Activated CD4-positive, alpha-beta T cell treated with anti-CD3 and anti-CD28 coated beads, Interleukin-2, amount 10 ng/mL, durations not matched to agents 24 days and 14 days (primary cell): ENCODE measurements at regions not wholly inside any gene's neighbourhood (a gene's known extent, or its start where the extent isn't known, plus 50 kb on each side); places are given as distances from the start of the nearest gene placed in this dataset.
"Not testable (repeated sequence)": the region's sequence is repeated elsewhere in the genome, so short reads cannot be mapped to it uniquely, and the experiment has no call there.

Source experiments
- DNase-seq: peaks from one replicate; pipeline ENCODE4 v3.0.0; 2022
- H3K27ac Mint-ChIP-seq: one replicate; pipeline ENCODE4 v1.8.0; 2022; ENCODE audit warnings: mild to moderate bottlenecking, mixed read lengths
- H3K27me3 Mint-ChIP-seq: one replicate; pipeline ENCODE4 v1.8.0; 2022; ENCODE audit warnings: mixed read lengths
- H3K36me3 Mint-ChIP-seq: one replicate; pipeline ENCODE4 v1.8.0; 2022; ENCODE audit warnings: low read depth, mild to moderate bottlenecking, mixed read lengths
- H3K4me1 Mint-ChIP-seq: one replicate; pipeline ENCODE4 v1.8.0; 2021; ENCODE audit warnings: mixed read lengths
- H3K4me3 Mint-ChIP-seq: one replicate; pipeline ENCODE4 v1.8.0; 2022; ENCODE audit warnings: mild to moderate bottlenecking, moderate library complexity, mixed read lengths
- H3K9me3 Mint-ChIP-seq: one replicate; pipeline ENCODE4 v1.8.0; 2021; ENCODE audit warnings: mixed read lengths
- intact Hi-C: fragments of 100-400 bp; cut with micrococcal nuclease; formaldehyde crosslinking; loops from one replicate; pipeline ENCODE4 v1.15.1; 2023

DNA sequence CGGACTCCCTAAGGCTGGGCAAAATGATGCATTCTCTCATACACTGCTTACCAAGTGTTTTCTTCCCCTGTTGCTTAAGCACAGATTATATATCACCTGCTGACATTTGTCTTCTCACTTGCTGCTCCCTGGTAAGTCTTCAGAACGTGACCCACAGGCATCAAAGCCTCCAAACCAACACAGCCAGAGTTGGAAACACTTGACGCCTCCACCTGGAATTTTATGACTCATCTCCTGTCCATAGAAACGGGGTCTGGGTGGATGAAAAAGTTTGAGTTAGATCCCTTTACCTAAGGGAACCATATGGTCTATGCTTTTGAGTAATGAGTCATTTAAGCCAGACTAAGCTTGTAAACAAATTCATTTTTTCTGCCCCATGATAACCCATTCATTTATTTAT is 251.6 kb downstream of the USP46 start:
- intact Hi-C loops = no loop called here
- no peaks in the 10 kb centered on the region for H3K27me3 Mint-ChIP-seq
- no peaks in the 10 kb centered on the region for H3K4me1 Mint-ChIP-seq
- peaks cover 3% of the 10 kb centered on the region for H3K9me3 Mint-ChIP-seq
- H3K4me3 Mint-ChIP-seq = no peak overlapping the region
- H3K27ac Mint-ChIP-seq = no peak overlapping the region
- H3K36me3 Mint-ChIP-seq = no peaks in the 10 kb centered on the region
- no peak for DNase-seq

DNA sequence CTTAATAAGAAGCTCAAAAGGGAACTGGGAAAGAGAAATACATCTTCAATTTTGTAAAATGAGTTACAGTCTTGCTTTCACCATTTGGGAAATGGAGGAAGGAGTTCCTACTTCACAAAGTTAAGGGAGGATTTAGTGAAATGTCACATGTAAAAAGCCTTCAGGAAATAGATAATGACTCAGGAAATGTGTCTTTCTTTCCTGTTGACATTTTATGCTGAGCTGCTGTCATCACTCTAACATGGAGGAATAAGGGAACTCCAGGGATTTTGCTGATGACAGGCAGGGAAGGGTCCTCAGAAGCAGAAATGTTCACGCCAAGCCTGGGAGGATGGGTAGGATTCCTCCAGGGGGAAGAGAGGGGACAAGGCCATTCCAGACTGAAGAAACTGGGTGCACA is 251.1 kb downstream of the USP46 start:
- no peaks in the 10 kb centered on the region for H3K36me3 Mint-ChIP-seq
- no peak overlapping the region for H3K27ac Mint-ChIP-seq
- intact Hi-C loops = no loop called here
- H3K27me3 Mint-ChIP-seq = no peaks in the 10 kb centered on the region
- no peak for DNase-seq
- H3K4me3 Mint-ChIP-seq = no peak overlapping the region
- no peaks in the 10 kb centered on the region for H3K4me1 Mint-ChIP-seq
- H3K9me3 Mint-ChIP-seq = peaks cover 3% of the 10 kb centered on the region

DNA sequence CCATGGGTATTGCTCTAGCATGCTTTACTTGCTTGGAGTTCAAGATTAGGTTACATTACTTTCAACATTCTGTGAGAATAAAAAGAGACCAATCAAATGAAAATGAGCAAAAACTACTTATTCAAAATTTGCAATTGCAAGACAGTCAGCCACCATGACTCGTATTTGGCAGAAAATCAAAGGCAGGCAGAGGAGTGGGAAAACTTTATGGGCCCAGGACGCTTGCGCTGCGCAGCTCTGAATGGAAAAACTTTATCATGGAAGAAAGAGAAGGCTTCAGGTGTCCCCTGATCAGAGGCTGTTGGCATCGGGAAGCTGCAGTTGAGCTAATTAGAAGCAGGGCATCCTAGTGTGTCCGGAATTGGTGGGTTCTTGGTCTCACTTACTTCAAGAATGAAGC is 250.6 kb downstream of the USP46 start:
- Mint-ChIP-seq H3K4me3 (no peak overlapping the region), H3K27me3 (no peaks in the 10 kb centered on the region), H3K36me3 (no peaks in the 10 kb centered on the region), H3K9me3 (peaks cover 3% of the 10 kb centered on the region), H3K27ac (no peak overlapping the region), H3K4me1 (no peaks in the 10 kb centered on the region)
- intact Hi-C loops = no loop called here
- no peak for DNase-seq

DNA sequence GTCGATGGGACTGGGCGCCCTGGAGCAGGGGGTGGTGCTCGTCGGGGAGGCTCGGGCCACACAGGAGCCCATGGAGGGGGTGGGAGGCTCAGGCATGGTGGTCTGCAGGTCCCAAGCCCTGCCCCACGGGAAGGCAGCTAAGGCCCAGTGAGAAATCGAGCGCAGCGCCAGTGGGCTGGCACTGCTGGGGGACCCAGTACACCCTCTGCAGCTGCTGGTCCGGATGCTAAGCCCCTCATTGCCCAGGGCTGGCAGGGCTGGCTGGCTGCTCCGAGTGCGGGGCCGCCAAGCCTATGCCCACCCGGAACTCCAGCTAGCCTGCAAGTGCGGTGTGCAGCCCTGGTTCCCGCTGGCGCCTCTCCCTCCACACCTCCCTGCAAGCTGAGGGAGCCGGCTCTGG is 249.3 kb downstream of the USP46 start:
- H3K4me3 Mint-ChIP-seq, intact Hi-C loops, H3K4me1 Mint-ChIP-seq, H3K9me3 Mint-ChIP-seq, H3K36me3 Mint-ChIP-seq, H3K27me3 Mint-ChIP-seq, H3K27ac Mint-ChIP-seq, DNase-seq: not testable (repeated sequence)

DNA sequence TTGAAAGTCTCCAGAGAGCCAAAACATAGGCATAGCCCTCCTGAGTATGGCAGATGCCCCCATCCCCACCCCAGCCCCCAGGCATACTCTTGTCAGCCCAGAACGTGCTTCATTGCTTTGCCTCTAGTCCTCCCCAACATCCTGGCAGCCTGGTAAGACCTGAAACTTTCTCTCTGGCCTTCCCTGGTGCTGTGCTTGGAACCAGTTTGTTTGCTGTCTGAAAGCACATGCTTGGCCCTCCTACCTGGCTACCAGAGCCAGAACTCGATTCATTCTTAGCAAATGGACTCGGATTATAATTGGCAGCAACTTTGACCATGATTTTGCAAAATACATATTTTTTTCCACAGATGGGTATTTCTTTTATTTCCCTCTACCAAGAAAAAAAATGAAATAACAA is 248.1 kb downstream of the USP46 start:
- Mint-ChIP-seq H3K4me1 (no peaks in the 10 kb centered on the region), H3K9me3 (peaks cover 3% of the 10 kb centered on the region), H3K27me3 (no peaks in the 10 kb centered on the region), H3K4me3 (no peak overlapping the region), H3K36me3 (no peaks in the 10 kb centered on the region), H3K27ac (no peak overlapping the region)
- intact Hi-C loops = no loop called here
- no peak for DNase-seq

DNA sequence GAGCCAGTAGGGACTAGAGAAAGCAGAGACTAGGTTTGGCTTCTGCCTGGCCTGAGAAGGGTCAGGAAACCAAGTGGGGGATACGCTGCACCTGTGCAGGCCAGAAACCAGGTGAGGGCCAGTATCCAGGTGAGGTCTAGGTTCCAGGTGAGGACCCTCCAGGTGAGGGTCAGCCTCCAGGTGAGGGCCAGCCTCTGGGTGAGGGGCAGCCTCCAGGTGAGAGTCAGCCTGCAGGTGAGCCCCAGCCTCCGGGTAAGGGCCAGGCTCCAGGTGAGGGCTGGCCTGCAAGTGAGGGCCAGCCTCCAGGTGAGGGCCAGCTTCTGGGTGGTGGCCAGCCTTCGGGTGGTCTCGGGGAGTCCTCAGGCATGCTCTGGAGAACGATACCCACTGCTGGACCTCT is 238.8 kb downstream of the USP46 start:
- Mint-ChIP-seq H3K4me1 (no peaks in the 10 kb centered on the region), H3K4me3 (no peak overlapping the region), H3K27ac (no peak overlapping the region), H3K27me3 (no peaks in the 10 kb centered on the region), H3K36me3 (no peaks in the 10 kb centered on the region), H3K9me3 (no peaks in the 10 kb centered on the region)
- DNase-seq = no peak
- intact Hi-C loops = no loop called here

DNA sequence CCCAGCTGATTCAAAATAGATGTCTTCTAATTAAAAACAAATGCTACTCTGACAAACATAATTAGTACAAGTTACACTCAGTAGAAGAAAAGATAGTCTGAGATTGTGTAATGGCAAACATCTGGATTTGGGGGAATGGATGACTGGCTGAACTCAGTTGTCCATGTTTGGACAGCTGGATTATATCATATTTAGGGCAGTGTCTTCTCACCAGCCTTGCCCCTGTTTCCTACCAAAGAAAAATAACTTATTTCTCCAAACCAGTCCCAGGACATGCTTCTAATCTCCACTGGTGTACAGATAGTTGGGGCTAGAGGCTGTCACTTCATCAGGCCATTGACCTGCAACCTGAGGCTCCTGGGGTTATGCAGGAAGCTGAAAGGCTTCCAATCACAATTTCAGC is 237.3 kb downstream of the USP46 start:
- no peaks in the 10 kb centered on the region for H3K36me3 Mint-ChIP-seq
- H3K4me1 Mint-ChIP-seq = no peaks in the 10 kb centered on the region
- no peaks in the 10 kb centered on the region for H3K27me3 Mint-ChIP-seq
- no peaks in the 10 kb centered on the region for H3K9me3 Mint-ChIP-seq
- H3K27ac Mint-ChIP-seq = no peak overlapping the region
- no peak for DNase-seq
- intact Hi-C loops = no loop called here
- H3K4me3 Mint-ChIP-seq = no peak overlapping the region

DNA sequence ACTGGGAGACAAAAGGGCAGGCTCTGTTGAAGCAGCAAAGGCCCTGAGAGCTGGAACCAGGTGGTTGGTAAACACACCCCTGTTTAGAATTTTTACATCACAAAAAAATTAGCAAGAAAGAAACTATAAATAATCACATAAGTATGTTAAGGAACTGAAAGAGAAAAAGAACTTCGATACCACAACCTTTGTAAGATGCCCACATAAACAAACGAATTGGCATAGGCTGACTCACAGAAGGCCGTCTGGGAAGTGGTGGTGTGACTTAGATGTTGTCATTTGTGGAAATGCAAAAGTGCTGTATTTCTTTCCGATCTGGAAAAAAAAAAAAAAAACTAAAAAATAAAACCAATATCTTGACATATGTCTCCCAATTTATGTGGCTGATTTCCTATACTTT is 235.1 kb downstream of the USP46 start:
- no peak overlapping the region for H3K4me3 Mint-ChIP-seq
- intact Hi-C loops = no loop called here
- DNase-seq = no peak
- no peaks in the 10 kb centered on the region for H3K9me3 Mint-ChIP-seq
- H3K36me3 Mint-ChIP-seq = no peaks in the 10 kb centered on the region
- no peaks in the 10 kb centered on the region for H3K27me3 Mint-ChIP-seq
- no peaks in the 10 kb centered on the region for H3K4me1 Mint-ChIP-seq
- H3K27ac Mint-ChIP-seq = no peak overlapping the region

DNA sequence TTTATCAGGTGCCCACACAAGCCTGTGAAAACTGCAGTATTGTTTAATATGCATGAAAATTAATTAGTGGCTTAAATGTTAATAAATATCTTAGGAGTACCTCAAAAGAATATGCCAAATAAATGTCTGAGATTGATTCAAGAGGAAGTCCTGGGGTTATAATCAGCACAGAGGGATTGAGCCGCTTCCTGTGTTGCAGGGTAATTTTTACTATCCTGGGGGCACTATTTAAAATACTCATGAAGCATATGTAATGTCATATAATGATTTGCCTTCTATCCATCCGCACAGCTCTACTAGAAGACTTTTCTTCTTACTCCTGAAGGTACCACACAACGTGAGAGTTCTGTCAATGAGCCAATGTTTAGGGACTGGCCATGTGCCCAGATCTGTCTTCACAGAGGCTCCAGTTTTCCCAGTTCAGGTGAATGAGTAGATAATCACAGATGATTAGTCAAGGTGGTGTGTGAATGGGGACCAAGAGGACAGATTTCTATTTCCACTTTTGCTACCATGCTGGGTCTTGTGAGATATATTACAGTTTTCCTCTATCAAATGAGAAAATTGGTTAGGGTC is 233.3 kb downstream of the USP46 start:
- H3K36me3 Mint-ChIP-seq = no peaks in the 10 kb centered on the region
- intact Hi-C loops = no loop called here
- H3K27me3 Mint-ChIP-seq = no peaks in the 10 kb centered on the region
- no peak for DNase-seq
- H3K4me1 Mint-ChIP-seq = no peaks in the 10 kb centered on the region
- H3K9me3 Mint-ChIP-seq = no peaks in the 10 kb centered on the region
- H3K4me3 Mint-ChIP-seq = no peak overlapping the region
- no peak overlapping the region for H3K27ac Mint-ChIP-seq

DNA sequence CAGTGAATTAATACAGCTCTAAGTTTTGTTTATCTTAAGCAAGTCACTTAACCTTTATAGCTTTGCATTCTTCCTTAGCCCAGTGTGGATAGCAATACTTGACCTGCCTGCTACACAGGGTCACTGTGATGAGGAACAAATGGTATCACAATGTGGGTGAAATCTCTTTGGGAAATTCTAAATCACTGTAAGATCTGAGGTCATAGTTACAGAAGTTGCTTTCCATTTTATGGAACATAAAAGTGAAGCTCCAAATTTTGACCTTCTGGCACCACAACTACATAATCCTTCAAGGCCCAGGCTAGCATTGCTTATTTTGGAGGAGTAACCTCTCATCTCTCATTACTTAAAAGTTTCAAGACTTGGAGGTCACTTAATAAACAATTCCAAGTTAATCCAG is 227.7 kb downstream of the USP46 start:
- DNase-seq = no peak
- no peak overlapping the region for H3K4me3 Mint-ChIP-seq
- no peaks in the 10 kb centered on the region for H3K36me3 Mint-ChIP-seq
- H3K27ac Mint-ChIP-seq = no peak overlapping the region
- H3K4me1 Mint-ChIP-seq = no peaks in the 10 kb centered on the region
- H3K27me3 Mint-ChIP-seq = no peaks in the 10 kb centered on the region
- intact Hi-C loops = no loop called here
- H3K9me3 Mint-ChIP-seq = no peaks in the 10 kb centered on the region

DNA sequence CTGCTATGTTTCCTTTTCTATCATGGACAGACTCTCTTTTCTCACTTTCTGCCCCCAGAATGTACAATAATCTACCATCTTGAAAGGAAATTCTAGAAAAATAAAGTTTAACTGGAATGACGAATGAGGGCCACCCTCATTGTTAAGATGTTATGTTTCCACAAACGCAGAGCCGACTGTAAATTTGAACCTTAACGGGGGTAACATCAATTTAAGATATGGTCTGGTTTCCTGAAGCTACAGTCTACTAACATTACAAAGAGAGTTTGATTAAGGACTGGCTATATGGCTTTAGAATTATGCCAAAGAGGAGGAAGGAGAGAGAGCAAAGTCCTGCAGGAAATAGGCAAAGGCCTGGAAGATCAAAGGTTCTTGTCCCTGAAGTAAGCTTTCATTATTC is 227.2 kb downstream of the USP46 start:
- intact Hi-C loops = no loop called here
- DNase-seq = no peak
- no peak overlapping the region for H3K27ac Mint-ChIP-seq
- H3K9me3 Mint-ChIP-seq = no peaks in the 10 kb centered on the region
- no peaks in the 10 kb centered on the region for H3K27me3 Mint-ChIP-seq
- no peaks in the 10 kb centered on the region for H3K36me3 Mint-ChIP-seq
- H3K4me3 Mint-ChIP-seq = no peak overlapping the region
- no peaks in the 10 kb centered on the region for H3K4me1 Mint-ChIP-seq

DNA sequence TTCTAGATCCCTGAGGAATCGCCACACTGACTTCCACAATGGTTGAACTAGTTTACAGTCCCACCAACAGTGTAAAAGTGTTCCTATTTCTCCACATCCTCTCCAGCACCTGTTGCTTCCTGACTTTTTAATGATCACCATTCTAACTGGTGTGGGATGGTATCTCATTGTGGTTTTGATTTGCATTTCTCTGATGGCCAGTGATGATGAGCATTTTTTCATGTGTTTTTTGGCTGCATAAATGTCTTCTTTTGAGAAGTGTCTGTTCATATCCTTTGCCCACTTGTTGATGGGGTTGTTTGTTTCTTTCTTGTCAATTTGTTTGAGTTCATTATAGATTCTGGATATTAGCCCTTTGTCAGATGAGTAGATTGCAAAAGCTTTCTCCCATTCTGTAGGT is 216.6 kb downstream of the USP46 start:
- H3K9me3 Mint-ChIP-seq, H3K4me3 Mint-ChIP-seq, H3K4me1 Mint-ChIP-seq, H3K27ac Mint-ChIP-seq, H3K27me3 Mint-ChIP-seq, intact Hi-C loops, DNase-seq, H3K36me3 Mint-ChIP-seq: not testable (repeated sequence)

DNA sequence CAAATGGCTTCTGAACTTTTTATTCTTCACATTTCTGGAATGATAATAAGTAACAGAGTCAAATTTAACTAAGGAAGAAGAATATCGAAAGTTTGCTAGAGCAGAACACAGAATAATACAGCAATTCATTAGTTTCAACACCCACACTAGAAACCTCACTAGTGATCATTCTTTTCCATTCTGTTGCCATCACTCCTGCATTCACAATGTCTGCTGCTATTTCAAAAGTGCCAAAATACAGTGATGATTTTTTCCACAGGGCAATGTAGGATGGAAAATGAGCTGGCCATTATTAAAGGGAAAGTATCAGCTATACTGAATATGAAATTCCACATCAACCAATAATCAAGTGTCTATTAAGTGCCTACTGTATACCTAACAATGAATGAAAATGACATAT is 186.7 kb downstream of the USP46 start:
- Mint-ChIP-seq H3K9me3 (no peaks in the 10 kb centered on the region), H3K27ac (no peak overlapping the region), H3K4me1 (no peaks in the 10 kb centered on the region), H3K4me3 (no peak overlapping the region), H3K36me3 (no peaks in the 10 kb centered on the region), H3K27me3 (no peaks in the 10 kb centered on the region)
- DNase-seq = no peak
- intact Hi-C loops = no loop called here

DNA sequence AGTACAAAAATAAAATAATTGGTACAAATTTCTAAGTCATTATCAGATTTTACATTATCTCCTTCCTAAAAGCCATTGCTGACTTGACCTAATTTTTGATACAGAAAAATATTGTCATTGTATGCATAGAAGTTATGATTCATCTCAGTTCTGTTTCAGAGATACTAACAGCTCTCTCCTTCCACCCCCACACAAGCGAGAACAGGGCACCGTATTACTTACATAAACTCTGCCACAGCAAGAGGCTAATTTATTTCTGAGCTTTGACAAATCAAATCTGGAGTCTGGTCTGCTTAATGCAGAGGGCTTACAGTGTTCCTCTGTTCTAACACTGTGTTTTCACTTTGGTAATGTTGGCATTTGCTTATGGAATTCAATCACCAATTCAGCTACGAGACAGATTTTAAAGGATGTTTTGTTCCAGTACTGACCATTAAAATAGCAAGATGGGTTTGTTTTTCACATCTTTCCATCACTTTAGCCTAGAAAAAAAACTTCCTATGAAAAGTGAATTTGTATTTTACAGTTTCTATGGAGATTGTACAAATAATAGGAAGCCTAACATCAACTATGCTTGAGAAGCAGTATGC is 181.8 kb downstream of the USP46 start:
- no peaks in the 10 kb centered on the region for H3K36me3 Mint-ChIP-seq
- no peaks in the 10 kb centered on the region for H3K9me3 Mint-ChIP-seq
- intact Hi-C loops = no loop called here
- no peak overlapping the region for H3K27ac Mint-ChIP-seq
- H3K4me1 Mint-ChIP-seq = no peaks in the 10 kb centered on the region
- H3K4me3 Mint-ChIP-seq = no peak overlapping the region
- no peaks in the 10 kb centered on the region for H3K27me3 Mint-ChIP-seq
- DNase-seq = no peak

DNA sequence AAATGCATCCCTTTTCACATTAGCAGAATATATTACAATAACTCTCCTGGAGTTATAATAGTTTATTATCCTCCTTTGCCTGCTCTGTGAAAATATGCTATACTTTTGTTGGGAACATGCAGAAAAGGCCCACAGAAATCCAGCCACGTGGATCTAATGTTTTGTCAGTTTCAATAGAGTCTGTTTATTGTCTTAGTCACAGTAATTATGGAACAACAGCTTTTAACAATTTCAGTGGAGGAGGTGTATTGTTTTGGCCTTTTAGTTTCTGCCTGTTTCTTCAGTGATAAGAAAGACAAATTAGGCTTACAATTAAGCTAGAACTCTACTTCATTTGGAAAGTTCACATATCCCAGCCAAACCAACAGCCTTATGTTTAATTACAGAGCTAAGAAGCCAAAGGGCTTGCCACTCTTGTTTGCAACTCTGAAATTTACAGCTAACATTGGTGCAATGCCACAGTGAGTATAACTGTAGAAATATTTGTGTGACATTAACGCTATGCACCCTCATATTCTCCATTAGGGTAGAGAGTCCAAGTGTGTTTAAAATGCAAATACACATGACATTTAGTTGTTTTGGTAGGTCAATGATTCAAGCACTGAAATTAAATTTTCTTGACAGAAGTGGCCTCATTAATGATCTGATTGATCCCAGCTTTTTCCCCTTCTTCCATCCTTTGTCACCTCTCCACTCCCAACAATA is 175.8 kb downstream of the USP46 start:
- Mint-ChIP-seq H3K27me3 (peaks cover 2% of the 10 kb centered on the region), H3K4me3 (no peak overlapping the region), H3K4me1 (no peaks in the 10 kb centered on the region), H3K27ac (no peak overlapping the region), H3K36me3 (no peaks in the 10 kb centered on the region), H3K9me3 (no peaks in the 10 kb centered on the region)
- intact Hi-C loops = no loop called here
- DNase-seq = no peak
